ENCODE measurements at regions not wholly inside any gene's neighbourhood (a gene's known extent, or its start where the extent isn't known, plus 50 kb on each side); places are given as distances from the start of the nearest gene placed in this dataset.

- TF ChIP-seq POLR2AphosphoS5 (IDR thresholded peaks at IDR 0.05; ENCODE audit: low read depth) = no peak
- no peak for TF ChIP-seq CTCF (conservative IDR thresholded peaks at IDR 0.05; ENCODE audit: low read depth in 2 of 2)
- TF ChIP-seq EZH2 (IDR thresholded peaks at IDR 0.05; ENCODE audit: low read depth, unreplicated experiment) = no peak
- TF ChIP-seq CREB1 (CRISPR knock-in tag; IDR thresholded peaks at IDR 0.05; ENCODE audit: low read depth) = no peak
- no peak for TF ChIP-seq EZH2phosphoT487 (IDR thresholded peaks at IDR 0.05; ENCODE audit: unreplicated experiment)
- TF ChIP-seq REST (IDR thresholded peaks at IDR 0.05; ENCODE audit: unreplicated experiment) = no peak
Observed at GRCh38 chr12:72207079-72207478, 65.1 kb upstream of the TRHDE start.

Data from GM23338 (cell line).